ENCODE measurements at regions not wholly inside any gene's neighbourhood (a gene's known extent, or its start where the extent isn't known, plus 50 kb on each side); places are given as distances from the start of the nearest gene placed in this dataset.

- Mint-ChIP-seq H3K4me1 (no peaks in the 10 kb centered on the region), H3K36me3 (no peaks in the 10 kb centered on the region), H3K9me3 (no peaks in the 10 kb centered on the region), H3K4me3 (no peak overlapping the region), H3K27me3 (peaks cover 2 to 5% of the 10 kb centered on the region in 2 donors), H3K27ac (no peak overlapping the region)
- no peak for DNase-seq
- H3K4me3 ChIP-seq (ENCODE audit: control insufficient read depth in 1 of 2, extremely low read depth in 1 of 2, low read length in 1 of 2), result no peak overlapping the region
- ChIA-PET CTCF (no interaction called here), POLR2A (no interaction called here)
- no peaks in the 10 kb centered on the region for H3K36me3 ChIP-seq (ENCODE audit: control insufficient read depth in 2 of 2, extremely low read depth in 1 of 2, insufficient read depth in 1 of 2, low read length in 1 of 2)
- H3K4me1 ChIP-seq (ENCODE audit: control insufficient read depth in 1 of 2, extremely low read depth in 1 of 2, insufficient read depth in 2 of 2, low read length in 2 of 2), result no peaks in the 10 kb centered on the region
- ATAC-seq (replicated peaks in 1 of 4), result no peak
- no peak overlapping the region for H3K27ac ChIP-seq (ENCODE audit: low read length)
- H3K27me3 ChIP-seq (replicated peaks in 1 of 2; ENCODE audit: control insufficient read depth in 2 of 2, extremely low read depth in 1 of 2, insufficient read depth in 2 of 2, low read length in 1 of 2), result no peaks in the 10 kb centered on the region
- no CpG with 5 or more reads among the region's 1 CpG for WGBS (ENCODE audit: insufficient coverage)
- H3K9me3 ChIP-seq, result no peaks in the 10 kb centered on the region
Measured at GRCh38 chr1:199362996-199363395, 664.5 kb upstream of the NR5A2 start.

GRCh38 chr1:199373139-199373538 is 654.4 kb upstream of the NR5A2 start:
- CTCF ChIA-PET, result no interaction called here
- Histone ChIP-seq H3K36me3 (ENCODE audit: control insufficient read depth in 2 of 2, extremely low read depth in 1 of 2, insufficient read depth in 1 of 2, low read length in 1 of 2) (no peaks in the 10 kb centered on the region), H3K27ac (ENCODE audit: low read length) (no peak overlapping the region), H3K4me1 (ENCODE audit: control insufficient read depth in 1 of 2, extremely low read depth in 1 of 2, insufficient read depth in 2 of 2, low read length in 2 of 2) (no peaks in the 10 kb centered on the region), H3K4me3 (ENCODE audit: control insufficient read depth in 1 of 2, extremely low read depth in 1 of 2, low read length in 1 of 2) (no peak overlapping the region), H3K9me3 (no peaks in the 10 kb centered on the region), H3K27me3 (replicated peaks in 1 of 2; ENCODE audit: control insufficient read depth in 2 of 2, extremely low read depth in 1 of 2, insufficient read depth in 2 of 2, low read length in 1 of 2) (no peaks in the 10 kb centered on the region)
- Mint-ChIP-seq H3K27ac (no peak overlapping the region), H3K4me3 (no peak overlapping the region), H3K27me3 (peaks cover 3 to 5% of the 10 kb centered on the region in 2 donors), H3K9me3 (peaks cover 3 to 6% (median 5%) of the 10 kb centered on the region in 3 donors), H3K36me3 (no peaks in the 10 kb centered on the region), H3K4me1 (peaks cover 0 to 5% (median 0%) of the 10 kb centered on the region in 3 donors)
- no CpG with 5 or more reads among the region's 2 CpGs for WGBS (ENCODE audit: insufficient coverage)
- DNase-seq, result no peak
- no peak for ATAC-seq (replicated peaks in 1 of 4)
- POLR2A ChIA-PET, result no interaction called here

- Histone ChIP-seq H3K4me1 (ENCODE audit: control insufficient read depth in 1 of 2, extremely low read depth in 1 of 2, insufficient read depth in 2 of 2, low read length in 2 of 2) (no peaks in the 10 kb centered on the region), H3K36me3 (ENCODE audit: control insufficient read depth in 2 of 2, extremely low read depth in 1 of 2, insufficient read depth in 1 of 2, low read length in 1 of 2) (no peaks in the 10 kb centered on the region), H3K27ac (ENCODE audit: low read length) (no peak overlapping the region), H3K27me3 (replicated peaks in 1 of 2; ENCODE audit: control insufficient read depth in 2 of 2, extremely low read depth in 1 of 2, insufficient read depth in 2 of 2, low read length in 1 of 2) (no peaks in the 10 kb centered on the region), H3K9me3 (no peaks in the 10 kb centered on the region), H3K4me3 (ENCODE audit: control insufficient read depth in 1 of 2, extremely low read depth in 1 of 2, low read length in 1 of 2) (no peak overlapping the region)
- WGBS (ENCODE audit: insufficient coverage), result no CpG with 5 or more reads among the region's 1 CpG
- Mint-ChIP-seq H3K4me1 (no peaks in the 10 kb centered on the region), H3K27me3 (no peaks in the 10 kb centered on the region), H3K36me3 (no peaks in the 10 kb centered on the region), H3K9me3 (no peaks in the 10 kb centered on the region), H3K4me3 (no peak overlapping the region), H3K27ac (no peak overlapping the region)
- ChIA-PET POLR2A (no interaction called here), CTCF (no interaction called here)
- DNase-seq, result no peak
- no peak for ATAC-seq (replicated peaks in 1 of 4)
Measured at GRCh38 chr1:199377211-199377610, 650.3 kb upstream of the NR5A2 start.

- ChIA-PET POLR2A (no interaction called here), CTCF (no interaction called here)
- peaks cover 0 to 4% of the 10 kb centered on the region in 2 experiments for H3K27me3 ChIP-seq (replicated peaks in 1 of 2; ENCODE audit: control insufficient read depth in 2 of 2, extremely low read depth in 1 of 2, insufficient read depth in 2 of 2, low read length in 1 of 2)
- Mint-ChIP-seq H3K36me3 (no peaks in the 10 kb centered on the region), H3K4me3 (no peak overlapping the region), H3K9me3 (no peaks in the 10 kb centered on the region), H3K4me1 (no peaks in the 10 kb centered on the region), H3K27ac (no peak overlapping the region), H3K27me3 (peaks cover 0 to 2% of the 10 kb centered on the region in 2 donors)
- ATAC-seq (replicated peaks in 1 of 4), result no peak
- H3K27ac ChIP-seq (ENCODE audit: low read length), result no peak overlapping the region
- no peaks in the 10 kb centered on the region for H3K4me1 ChIP-seq (ENCODE audit: control insufficient read depth in 1 of 2, extremely low read depth in 1 of 2, insufficient read depth in 2 of 2, low read length in 2 of 2)
- DNase-seq, result no peak
- no peaks in the 10 kb centered on the region for H3K9me3 ChIP-seq
- H3K36me3 ChIP-seq (ENCODE audit: control insufficient read depth in 2 of 2, extremely low read depth in 1 of 2, insufficient read depth in 1 of 2, low read length in 1 of 2), result no peaks in the 10 kb centered on the region
- no peak overlapping the region for H3K4me3 ChIP-seq (ENCODE audit: control insufficient read depth in 1 of 2, extremely low read depth in 1 of 2, low read length in 1 of 2)
Measured at GRCh38 chr1:199383793-199384192, 643.7 kb upstream of the NR5A2 start.

GRCh38 chr1:199394856-199395255 is 632.7 kb upstream of the NR5A2 start:
- CTCF ChIA-PET, result no interaction called here
- H3K4me3 Mint-ChIP-seq, result no peak overlapping the region
- no peak overlapping the region for H3K4me3 ChIP-seq (ENCODE audit: control insufficient read depth in 1 of 2, extremely low read depth in 1 of 2, low read length in 1 of 2)
- ATAC-seq (replicated peaks in 1 of 4), result no peak
- H3K36me3 ChIP-seq (ENCODE audit: control insufficient read depth in 2 of 2, extremely low read depth in 1 of 2, insufficient read depth in 1 of 2, low read length in 1 of 2), result no peaks in the 10 kb centered on the region
- no peaks in the 10 kb centered on the region for H3K36me3 Mint-ChIP-seq
- no peaks in the 10 kb centered on the region for H3K9me3 ChIP-seq
- no peak overlapping the region for H3K27ac Mint-ChIP-seq
- H3K27ac ChIP-seq (ENCODE audit: low read length), result no peak overlapping the region
- POLR2A ChIA-PET, result no interaction called here
- peaks cover 7 to 14% of the 10 kb centered on the region in 2 donors for H3K27me3 Mint-ChIP-seq
- DNase-seq, result no peak
- no peaks in the 10 kb centered on the region for H3K4me1 ChIP-seq (ENCODE audit: control insufficient read depth in 1 of 2, extremely low read depth in 1 of 2, insufficient read depth in 2 of 2, low read length in 2 of 2)
- peaks cover 0 to 2% (median 0%) of the 10 kb centered on the region in 3 donors for H3K4me1 Mint-ChIP-seq
- H3K27me3 ChIP-seq (replicated peaks in 1 of 2; ENCODE audit: control insufficient read depth in 2 of 2, extremely low read depth in 1 of 2, insufficient read depth in 2 of 2, low read length in 1 of 2), result no peaks in the 10 kb centered on the region
- 100% methylated on average over 1 of the region's 3 CpGs for WGBS (ENCODE audit: insufficient coverage)
- peaks cover 0 to 1% (median 0%) of the 10 kb centered on the region in 3 donors for H3K9me3 Mint-ChIP-seq

- no peaks in the 10 kb centered on the region for H3K9me3 Mint-ChIP-seq
- H3K27ac ChIP-seq (ENCODE audit: low read length), result no peak overlapping the region
- no CpG with 5 or more reads among the region's 1 CpG for WGBS (ENCODE audit: insufficient coverage)
- ChIA-PET CTCF (no interaction called here), POLR2A (no interaction called here)
- no peaks in the 10 kb centered on the region for H3K36me3 Mint-ChIP-seq
- peaks cover 0 to 10% (median 5%) of the 10 kb centered on the region in 3 donors for H3K4me1 Mint-ChIP-seq
- H3K9me3 ChIP-seq, result no peaks in the 10 kb centered on the region
- H3K27me3 Mint-ChIP-seq, result peaks cover 7 to 14% of the 10 kb centered on the region in 2 donors
- H3K4me3 ChIP-seq (ENCODE audit: control insufficient read depth in 1 of 2, extremely low read depth in 1 of 2, low read length in 1 of 2), result no peak overlapping the region
- no peaks in the 10 kb centered on the region for H3K27me3 ChIP-seq (replicated peaks in 1 of 2; ENCODE audit: control insufficient read depth in 2 of 2, extremely low read depth in 1 of 2, insufficient read depth in 2 of 2, low read length in 1 of 2)
- H3K27ac Mint-ChIP-seq, result no peak overlapping the region
- ATAC-seq (replicated peaks in 1 of 4) (no peak), DNase-seq (no peak)
- no peaks in the 10 kb centered on the region for H3K36me3 ChIP-seq (ENCODE audit: control insufficient read depth in 2 of 2, extremely low read depth in 1 of 2, insufficient read depth in 1 of 2, low read length in 1 of 2)
- no peak overlapping the region for H3K4me3 Mint-ChIP-seq
- no peaks in the 10 kb centered on the region for H3K4me1 ChIP-seq (ENCODE audit: control insufficient read depth in 1 of 2, extremely low read depth in 1 of 2, insufficient read depth in 2 of 2, low read length in 2 of 2)
Measured at GRCh38 chr1:199396456-199396855, 631.1 kb upstream of the NR5A2 start.

- ChIA-PET POLR2A (no interaction called here), CTCF (no interaction called here)
- H3K4me3 ChIP-seq (ENCODE audit: control insufficient read depth in 1 of 2, extremely low read depth in 1 of 2, low read length in 1 of 2), result no peak overlapping the region
- DNase-seq (no peak), ATAC-seq (replicated peaks in 1 of 4) (no peak)
- Mint-ChIP-seq H3K9me3 (no peaks in the 10 kb centered on the region), H3K4me3 (no peak overlapping the region), H3K27me3 (no peaks in the 10 kb centered on the region), H3K36me3 (no peaks in the 10 kb centered on the region), H3K4me1 (peaks cover 0 to 10% (median 5%) of the 10 kb centered on the region in 3 donors), H3K27ac (no peak overlapping the region)
- no peak overlapping the region for H3K27ac ChIP-seq (ENCODE audit: low read length)
- H3K9me3 ChIP-seq, result no peaks in the 10 kb centered on the region
- no CpG with 5 or more reads among the region's 3 CpGs for WGBS (ENCODE audit: insufficient coverage)
- H3K27me3 ChIP-seq (replicated peaks in 1 of 2; ENCODE audit: control insufficient read depth in 2 of 2, extremely low read depth in 1 of 2, insufficient read depth in 2 of 2, low read length in 1 of 2), result no peaks in the 10 kb centered on the region
- no peaks in the 10 kb centered on the region for H3K4me1 ChIP-seq (ENCODE audit: control insufficient read depth in 1 of 2, extremely low read depth in 1 of 2, insufficient read depth in 2 of 2, low read length in 2 of 2)
- H3K36me3 ChIP-seq (ENCODE audit: control insufficient read depth in 2 of 2, extremely low read depth in 1 of 2, insufficient read depth in 1 of 2, low read length in 1 of 2), result no peaks in the 10 kb centered on the region
Measured at GRCh38 chr1:199399996-199400724, 627.4 kb upstream of the NR5A2 start.
